MCF 10A (cell line): ENCODE measurements at regions not wholly inside any gene's neighbourhood (a gene's known extent, or its start where the extent isn't known, plus 50 kb on each side); places are given as distances from the start of the nearest gene placed in this dataset.

Experiments used
- BruUV-seq: library from RNA; stranded (reverse); fragments of 400-500 nt; replicated peaks from 2 replicates; lab custom pipeline; 2021; lab: Mats Ljungman, UMichigan
- CTCF ChIA-PET: fragments of 300-600 bp; sonication (Branson Sonifier 250); formaldehyde crosslinking; extraction: SDS; loops from one replicate; lab custom pipeline; 2021; ENCODE audit warnings: antibody characterized with exemption, inconsistent platforms; lab: Yijun Ruan, JAX
- POLR2A ChIA-PET: fragments of 300-600, 350-650 bp; sonication (Branson Sonifier 250); formaldehyde crosslinking; extraction: SDS; loops from one replicate; lab custom pipeline; 2020; ENCODE audit warnings: antibody characterized with exemption, inconsistent platforms; lab: Yijun Ruan, JAX
- DNase-seq: peaks from one replicate; pipeline ENCODE4 v3.0.0-alpha.2; 2018; ENCODE audit not compliant: unreplicated experiment
- H3K27ac Mint-ChIP-seq: one replicate; pipeline ENCODE4 v1.8.0; 2022; ENCODE audit warnings: mild to moderate bottlenecking, low read depth, mixed read lengths; ENCODE audit not compliant: unreplicated experiment
- H3K27me3 Mint-ChIP-seq: one replicate; pipeline ENCODE4 v1.8.0; 2022; ENCODE audit warnings: mixed read lengths; ENCODE audit not compliant: insufficient read depth, unreplicated experiment
- H3K36me3 Mint-ChIP-seq: one replicate; pipeline ENCODE4 v1.8.0; 2022; ENCODE audit warnings: mild to moderate bottlenecking, moderate library complexity, mixed read lengths; ENCODE audit not compliant: insufficient read depth, unreplicated experiment
- H3K4me1 Mint-ChIP-seq: one replicate; pipeline ENCODE4 v1.8.0; 2022; ENCODE audit warnings: mixed read lengths; ENCODE audit not compliant: insufficient read depth, unreplicated experiment
- H3K4me3 Mint-ChIP-seq: one replicate; pipeline ENCODE4 v1.8.0; 2022; ENCODE audit warnings: mild to moderate bottlenecking, moderate library complexity, mixed read lengths; ENCODE audit not compliant: unreplicated experiment
- H3K9me3 Mint-ChIP-seq: one replicate; pipeline ENCODE4 v1.8.0; 2022; ENCODE audit warnings: mixed read lengths; ENCODE audit not compliant: unreplicated experiment
- intact Hi-C: fragments of 100-400 bp; cut with micrococcal nuclease; formaldehyde crosslinking; loops from 2 replicates; pipeline ENCODE4 v1.14.1; 2022
- TF ChIP-seq, protein P1 (sequence below): fragments of 200-600 bp; IDR thresholded peaks from one replicate; pipeline ENCODE4 v1.8.0; 2022; ENCODE audit warnings: antibody characterized with exemption, mild to moderate bottlenecking; ENCODE audit not compliant: unreplicated experiment

DNA sequence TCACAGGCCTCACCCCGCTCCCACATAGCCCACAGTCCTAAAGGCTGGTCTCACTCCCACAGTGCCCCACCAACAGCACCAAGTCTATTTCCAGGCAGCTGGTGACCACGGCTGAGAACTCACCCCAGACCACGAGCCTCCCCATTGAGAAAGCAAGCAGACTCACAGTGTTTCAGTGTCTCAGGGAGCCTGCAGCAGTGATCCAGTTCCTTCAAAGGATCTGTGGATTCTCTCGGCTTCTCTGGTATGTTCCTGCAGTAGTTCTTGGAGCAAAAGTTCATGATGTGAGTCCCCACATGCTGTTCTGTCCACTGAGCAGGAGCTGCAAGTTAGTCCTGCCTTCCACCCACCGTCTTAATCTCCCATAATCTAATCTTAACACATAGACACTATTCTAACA, 185.3 kb upstream of the CDH6 start:
- POLR2A ChIA-PET = no interaction called here
- no peak overlapping the region for H3K4me3 Mint-ChIP-seq
- H3K36me3 Mint-ChIP-seq = no peaks in the 10 kb centered on the region
- TF ChIP-seq, protein P1, sequence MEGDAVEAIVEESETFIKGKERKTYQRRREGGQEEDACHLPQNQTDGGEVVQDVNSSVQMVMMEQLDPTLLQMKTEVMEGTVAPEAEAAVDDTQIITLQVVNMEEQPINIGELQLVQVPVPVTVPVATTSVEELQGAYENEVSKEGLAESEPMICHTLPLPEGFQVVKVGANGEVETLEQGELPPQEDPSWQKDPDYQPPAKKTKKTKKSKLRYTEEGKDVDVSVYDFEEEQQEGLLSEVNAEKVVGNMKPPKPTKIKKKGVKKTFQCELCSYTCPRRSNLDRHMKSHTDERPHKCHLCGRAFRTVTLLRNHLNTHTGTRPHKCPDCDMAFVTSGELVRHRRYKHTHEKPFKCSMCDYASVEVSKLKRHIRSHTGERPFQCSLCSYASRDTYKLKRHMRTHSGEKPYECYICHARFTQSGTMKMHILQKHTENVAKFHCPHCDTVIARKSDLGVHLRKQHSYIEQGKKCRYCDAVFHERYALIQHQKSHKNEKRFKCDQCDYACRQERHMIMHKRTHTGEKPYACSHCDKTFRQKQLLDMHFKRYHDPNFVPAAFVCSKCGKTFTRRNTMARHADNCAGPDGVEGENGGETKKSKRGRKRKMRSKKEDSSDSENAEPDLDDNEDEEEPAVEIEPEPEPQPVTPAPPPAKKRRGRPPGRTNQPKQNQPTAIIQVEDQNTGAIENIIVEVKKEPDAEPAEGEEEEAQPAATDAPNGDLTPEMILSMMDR = no peak
- H3K4me1 Mint-ChIP-seq = no peaks in the 10 kb centered on the region
- no peak overlapping the region for H3K27ac Mint-ChIP-seq
- H3K9me3 Mint-ChIP-seq = peaks cover 8% of the 10 kb centered on the region
- CTCF ChIA-PET = interaction anchor here (1.3 kb wide), 1 partner anchor 20 kb away, joined by 3 read pairs; no protein-coding TSS in a partner anchor
- intact Hi-C loops = no loop called here
- no peaks in the 10 kb centered on the region for H3K27me3 Mint-ChIP-seq
- DNase-seq = no peak
- BruUV-seq = no TSS peak

DNA sequence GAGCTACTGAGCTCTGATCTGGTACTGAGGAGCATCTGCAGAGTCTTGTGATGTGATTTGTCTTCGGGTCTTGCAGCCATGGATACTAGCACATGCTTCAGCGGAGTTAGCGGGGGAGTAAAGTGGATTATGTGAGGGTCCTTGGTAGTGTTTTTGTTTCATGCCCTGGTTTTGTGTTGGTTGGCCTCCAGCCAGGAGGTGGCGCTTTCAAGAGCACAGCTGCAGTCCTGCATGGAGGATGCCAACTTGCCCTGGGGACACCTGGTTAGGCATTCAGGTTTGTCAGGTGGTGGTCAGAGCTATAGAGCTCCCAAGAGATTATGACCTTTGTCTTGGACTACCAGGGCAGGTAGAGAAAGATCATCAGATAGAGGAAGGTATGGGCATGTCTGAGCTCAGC, 185.8 kb upstream of the CDH6 start:
- Mint-ChIP-seq H3K4me1 (no peaks in the 10 kb centered on the region), H3K36me3 (no peaks in the 10 kb centered on the region), H3K9me3 (peaks cover 9% of the 10 kb centered on the region), H3K27ac (no peak overlapping the region), H3K27me3 (no peaks in the 10 kb centered on the region), H3K4me3 (no peak overlapping the region)
- DNase-seq = no peak
- ChIA-PET POLR2A (no interaction called here), CTCF (interaction anchor here (1.3 kb wide), 1 partner anchor 20 kb away, joined by 3 read pairs; no protein-coding TSS in a partner anchor)
- intact Hi-C loops = no loop called here
- BruUV-seq = no TSS peak
- TF ChIP-seq, protein P1 = no peak

DNA sequence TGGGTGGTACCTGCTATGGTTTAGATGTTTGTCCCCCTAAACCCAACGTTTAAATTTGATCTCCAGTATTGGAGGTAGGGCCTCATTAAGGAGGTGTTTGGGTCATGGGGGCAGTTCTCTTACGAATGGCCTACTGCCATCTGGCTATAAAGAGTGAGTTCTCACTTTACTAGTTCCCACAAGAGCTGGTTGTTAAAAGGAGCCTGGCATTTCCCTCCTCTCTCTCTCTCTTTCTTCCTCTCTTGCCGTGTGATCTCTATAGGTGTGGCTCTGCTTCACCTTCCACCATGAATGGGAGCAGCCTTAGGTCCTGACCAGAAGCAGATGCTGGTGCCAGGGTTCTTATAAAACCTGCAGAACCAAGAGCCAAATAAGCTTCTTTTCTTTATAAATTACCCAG, 193.2 kb upstream of the CDH6 start:
- intact Hi-C loops = no loop called here
- Mint-ChIP-seq H3K27me3 (no peaks in the 10 kb centered on the region), H3K4me1 (no peaks in the 10 kb centered on the region), H3K27ac (no peak overlapping the region), H3K9me3 (peaks cover 13% of the 10 kb centered on the region), H3K36me3 (no peaks in the 10 kb centered on the region), H3K4me3 (no peak overlapping the region)
- ChIA-PET POLR2A (no interaction called here), CTCF (interaction anchor here (0.6 kb wide), 1 partner anchor 9 kb away, joined by 3 read pairs; no protein-coding TSS in a partner anchor)
- no peak for DNase-seq
- BruUV-seq = no TSS peak
- TF ChIP-seq, protein P1 = no peak

DNA sequence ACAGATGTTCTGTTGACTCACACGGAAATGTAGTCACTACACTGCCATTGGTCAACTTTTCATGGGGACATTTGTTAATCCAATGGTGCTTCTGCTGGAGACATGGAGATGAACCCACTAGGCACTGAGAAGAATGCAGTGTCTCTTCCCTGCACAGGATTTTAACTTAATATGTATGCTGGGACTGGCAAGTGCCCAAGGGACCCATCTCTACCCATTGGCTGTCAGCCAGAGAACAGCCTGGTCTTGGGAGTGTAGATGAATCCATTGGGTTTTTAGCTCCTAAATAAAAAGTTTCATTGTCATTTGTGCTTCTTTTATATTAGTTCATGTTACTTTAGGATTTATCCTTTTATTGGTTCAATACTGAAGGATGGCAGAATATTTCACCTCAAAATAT, 195.8 kb upstream of the CDH6 start:
- intact Hi-C loops = no loop called here
- ChIA-PET POLR2A (no interaction called here), CTCF (no interaction called here)
- no peak for DNase-seq
- TF ChIP-seq, protein P1 = no peak
- BruUV-seq = no TSS peak
- Mint-ChIP-seq H3K9me3 (peaks cover 12% of the 10 kb centered on the region), H3K4me1 (no peaks in the 10 kb centered on the region), H3K4me3 (no peak overlapping the region), H3K27me3 (no peaks in the 10 kb centered on the region), H3K36me3 (no peaks in the 10 kb centered on the region), H3K27ac (no peak overlapping the region)
